ENCODE measurements at regions not wholly inside any gene's neighbourhood (a gene's known extent, or its start where the extent isn't known, plus 50 kb on each side); places are given as distances from the start of the nearest gene placed in this dataset.
"Not testable (repeated sequence)": the region's sequence is repeated elsewhere in the genome, so short reads cannot be mapped to it uniquely, and the experiment has no call there.

GRCh38 chr15:93811305-93811704, 420.1 kb upstream of the MCTP2 start:
- DNase-seq: no peak

GRCh38 chr15:93809516-93809915, 421.8 kb upstream of the MCTP2 start:
- DNase-seq: no peak

- DNase-seq: no peak
Measured at GRCh38 chr15:93803421-93804152, 427.8 kb upstream of the MCTP2 start.

GRCh38 chr15:93801206-93801605, 430.2 kb upstream of the MCTP2 start:
- DNase-seq: no peak

- no peak for DNase-seq
Measured at GRCh38 chr15:93800805-93801204, 430.6 kb upstream of the MCTP2 start.

GRCh38 chr15:93789441-93789840, 441.9 kb upstream of the MCTP2 start:
- no peak for DNase-seq

GRCh38 chr15:93780073-93780472, 451.3 kb upstream of the MCTP2 start:
- no peak for DNase-seq

- no peak for DNase-seq
Measured at GRCh38 chr15:93779341-93779740, 452.0 kb upstream of the MCTP2 start.

GRCh38 chr15:93771196-93772030, 459.9 kb upstream of the MCTP2 start:
- no peak for DNase-seq

GRCh38 chr15:93770788-93771187, 460.6 kb upstream of the MCTP2 start:
- DNase-seq: no peak

- no peak for DNase-seq
Measured at GRCh38 chr15:93762036-93762435, 469.3 kb upstream of the MCTP2 start.

GRCh38 chr15:93759629-93760028, 471.7 kb upstream of the MCTP2 start:
- no peak for DNase-seq

GRCh38 chr15:93758824-93759223, 472.5 kb upstream of the MCTP2 start:
- DNase-seq: no peak

GRCh38 chr15:93748710-93749109, 482.7 kb upstream of the MCTP2 start:
- no peak for DNase-seq

- DNase-seq: not testable (repeated sequence)
Measured at GRCh38 chr15:93734976-93735375, 496.4 kb upstream of the MCTP2 start.

- no peak for DNase-seq
Measured at GRCh38 chr15:93730724-93731123, 500.6 kb upstream of the MCTP2 start.

GRCh38 chr15:93722165-93722564, 509.2 kb upstream of the MCTP2 start:
- no peak for DNase-seq

GRCh38 chr15:93720607-93721006, 510.8 kb upstream of the MCTP2 start:
- no peak for DNase-seq

GRCh38 chr15:93719921-93720351, 511.4 kb upstream of the MCTP2 start:
- DNase-seq: no peak

- DNase-seq: no peak
Measured at GRCh38 chr15:93716615-93717231, 514.6 kb upstream of the MCTP2 start.

GRCh38 chr15:93709708-93710107, 521.7 kb upstream of the MCTP2 start:
- no peak for DNase-seq

GRCh38 chr15:93708724-93709445, 522.5 kb upstream of the MCTP2 start:
- no peak for DNase-seq

- DNase-seq: no peak
Measured at GRCh38 chr15:93707751-93708150, 523.6 kb upstream of the MCTP2 start.
